COR-L47 (cell line): ENCODE measurements at regions not wholly inside any gene's neighbourhood (a gene's known extent, or its start where the extent isn't known, plus 50 kb on each side); places are given as distances from the start of the nearest gene placed in this dataset.
"Not testable (repeated sequence)": the region's sequence is repeated elsewhere in the genome, so short reads cannot be mapped to it uniquely, and the experiment has no call there.

Source experiments
- DNase-seq: peaks from one replicate; lab custom pipeline; 2025; lab: John Stamatoyannopoulos, UW

GRCh38 chr2:38146907-38147307, 71.0 kb upstream of the CYP1B1 start:
- DNase-seq: no peak

- DNase-seq: no peak
Measured at GRCh38 chr2:38146275-38146906, 70.4 kb upstream of the CYP1B1 start.

- no peak for DNase-seq
Measured at GRCh38 chr2:38145236-38145635, 69.3 kb upstream of the CYP1B1 start.

- no peak for DNase-seq
Measured at GRCh38 chr2:38142627-38143026, 66.7 kb upstream of the CYP1B1 start.

GRCh38 chr2:38141501-38141900, 65.5 kb upstream of the CYP1B1 start:
- DNase-seq: no peak

GRCh38 chr2:38138996-38139395, 63.0 kb upstream of the CYP1B1 start:
- DNase-seq: no peak

GRCh38 chr2:38138419-38138818, 62.5 kb upstream of the CYP1B1 start:
- DNase-seq: no peak

- DNase-seq: not testable (repeated sequence)
Measured at GRCh38 chr2:38137958-38138357, 62.0 kb upstream of the CYP1B1 start.

- no peak for DNase-seq
Measured at GRCh38 chr2:38131676-38132075, 55.7 kb upstream of the CYP1B1 start.

- DNase-seq: no peak
Measured at GRCh38 chr2:38130876-38131275, 54.9 kb upstream of the CYP1B1 start.

- no peak for DNase-seq
Measured at GRCh38 chr2:38129987-38130386, 54.0 kb upstream of the CYP1B1 start.

GRCh38 chr2:38129481-38129880, 53.5 kb upstream of the CYP1B1 start:
- no peak for DNase-seq

GRCh38 chr2:38128653-38129052, 52.7 kb upstream of the CYP1B1 start:
- DNase-seq: no peak

- no peak for DNase-seq
Measured at GRCh38 chr2:38127277-38127676, 51.3 kb upstream of the CYP1B1 start.

GRCh38 chr2:38125842-38126241, 49.9 kb upstream of the CYP1B1 start:
- no peak for DNase-seq
